Brain pericyte (primary cell): ENCODE measurements at regions not wholly inside any gene's neighbourhood (a gene's known extent, or its start where the extent isn't known, plus 50 kb on each side); places are given as distances from the start of the nearest gene placed in this dataset.

ENCODE experiments used
- DNase-seq: peaks from one replicate; pipeline ENCODE4 v3.0.0-alpha.2; 2012; ENCODE audit warnings: low read depth, low spot score

DNA sequence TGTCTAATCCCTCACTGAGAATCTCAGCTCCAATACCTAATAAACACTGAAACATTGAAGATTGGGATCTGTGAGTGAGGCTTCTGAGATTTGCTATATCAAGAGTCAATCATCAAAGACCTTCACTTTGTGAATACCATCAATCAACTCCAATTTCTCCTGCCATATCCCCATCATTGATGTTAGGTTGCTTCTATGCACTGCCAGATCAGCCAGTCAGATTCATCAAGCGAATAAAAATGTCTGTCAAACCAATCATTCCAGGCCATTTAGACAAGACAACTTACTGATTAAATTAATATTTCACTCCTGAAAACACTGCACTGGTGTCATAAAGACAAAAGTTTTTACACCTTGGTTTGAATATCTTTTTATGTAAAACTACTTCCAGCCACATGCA lies 1295.5 kb upstream of the LRRTM1 start:
- DNase-seq = no peak

DNA sequence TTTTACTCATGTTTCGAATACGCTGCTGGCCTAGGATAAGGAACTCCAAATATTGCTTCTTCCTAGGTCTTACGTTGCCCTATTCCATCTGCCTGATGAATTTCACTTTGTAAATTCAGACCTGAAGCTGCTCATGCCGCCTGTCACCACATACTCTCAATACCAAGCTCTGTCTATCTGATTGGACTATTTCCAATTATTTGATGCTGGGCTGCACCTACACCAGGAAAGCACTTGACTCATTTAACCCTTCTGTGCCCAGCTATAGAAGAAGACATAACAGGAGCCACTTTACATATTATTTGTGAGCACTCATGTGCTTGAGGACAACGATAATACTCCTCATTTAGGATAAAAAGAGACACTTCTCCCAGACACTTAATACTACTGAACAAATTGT lies 1293.9 kb upstream of the LRRTM1 start:
- no peak for DNase-seq

GRCh38 chr2:81589406-81589805 lies 1284.9 kb upstream of the LRRTM1 start:
- no peak for DNase-seq

GRCh38 chr2:81583311-81584108 lies 1279.0 kb upstream of the LRRTM1 start:
- DNase-seq = no peak

- no peak for DNase-seq
These were observed 1272.2 kb upstream of the LRRTM1 start for GRCh38 chr2:81576713-81577112.

GRCh38 chr2:81551040-81551634 lies 1246.6 kb upstream of the LRRTM1 start:
- no peak for DNase-seq

DNA sequence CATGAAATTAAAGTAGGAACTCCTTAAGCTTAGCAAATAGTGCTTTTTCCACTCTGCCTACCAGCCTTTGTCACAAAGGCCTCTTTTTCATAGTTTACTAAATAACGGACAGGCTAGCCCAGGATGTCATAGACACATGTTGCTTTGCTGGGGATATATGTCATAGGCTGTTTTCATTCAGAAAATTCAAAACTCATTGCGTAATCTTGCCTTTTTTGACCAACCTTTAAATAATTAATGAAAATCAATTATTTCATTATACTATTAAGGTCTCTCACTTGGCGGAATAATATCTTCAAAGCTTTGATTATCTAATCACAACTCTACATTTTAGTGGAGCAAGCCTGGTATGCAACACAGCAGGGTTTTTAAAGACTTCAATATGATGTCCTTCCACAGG lies 1245.7 kb upstream of the LRRTM1 start:
- no peak for DNase-seq

DNA sequence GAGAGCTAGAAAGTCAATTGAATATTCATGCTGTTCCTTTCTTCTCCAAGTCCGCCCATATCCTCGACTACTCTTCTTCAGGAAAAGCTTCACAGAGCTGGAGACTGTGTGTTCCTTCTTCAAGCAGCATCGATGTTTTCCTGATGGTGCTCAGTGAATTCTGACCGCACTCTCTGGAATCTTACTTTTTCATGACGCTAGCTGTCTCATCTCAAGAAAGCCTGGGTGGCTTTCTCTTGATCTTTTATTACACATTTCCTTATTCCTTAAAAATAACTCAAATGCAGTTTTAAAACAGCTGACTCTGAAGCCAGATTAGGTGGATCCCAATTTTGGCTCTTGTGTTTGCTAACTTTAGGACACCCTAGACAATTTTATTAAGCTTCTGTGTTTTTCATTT lies 1245.1 kb upstream of the LRRTM1 start:
- no peak for DNase-seq

DNA sequence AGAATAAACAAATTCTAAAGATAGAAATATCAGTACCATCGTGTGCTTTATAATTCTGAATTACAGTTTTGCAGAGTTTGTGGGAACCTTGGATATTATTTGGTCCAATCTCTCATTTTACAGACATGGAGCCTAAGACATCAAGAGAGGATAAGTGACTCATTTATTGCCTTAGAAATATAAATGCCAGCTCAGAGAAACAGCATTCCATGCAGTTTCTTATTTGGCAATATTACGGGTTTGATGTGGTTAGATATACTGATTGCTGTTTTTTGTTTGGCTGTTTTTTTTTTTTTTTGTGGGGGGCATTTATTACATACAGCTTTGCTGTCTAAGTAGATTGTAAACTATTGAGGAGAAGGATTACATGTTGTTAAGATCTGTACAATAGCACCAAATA lies 1241.1 kb upstream of the LRRTM1 start:
- DNase-seq = no peak

DNA sequence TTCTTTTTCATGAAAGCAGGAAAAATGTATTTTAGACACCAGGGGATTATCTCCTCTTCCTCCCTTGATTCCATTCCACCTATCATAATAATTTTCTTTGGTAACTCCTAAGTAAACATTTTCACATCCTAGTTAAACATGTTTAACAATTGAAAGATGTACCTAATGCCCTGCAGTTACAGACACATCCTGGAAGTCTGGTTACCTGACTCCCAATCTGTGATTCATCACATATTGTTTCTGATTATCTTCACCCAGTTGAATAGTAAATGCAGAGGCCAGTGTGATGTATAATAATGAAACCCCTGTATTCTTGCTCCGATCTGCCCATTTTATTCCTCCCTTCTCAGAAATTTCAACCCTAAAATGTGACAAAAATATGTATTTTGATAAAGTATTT lies 1237.6 kb upstream of the LRRTM1 start:
- no peak for DNase-seq

DNA sequence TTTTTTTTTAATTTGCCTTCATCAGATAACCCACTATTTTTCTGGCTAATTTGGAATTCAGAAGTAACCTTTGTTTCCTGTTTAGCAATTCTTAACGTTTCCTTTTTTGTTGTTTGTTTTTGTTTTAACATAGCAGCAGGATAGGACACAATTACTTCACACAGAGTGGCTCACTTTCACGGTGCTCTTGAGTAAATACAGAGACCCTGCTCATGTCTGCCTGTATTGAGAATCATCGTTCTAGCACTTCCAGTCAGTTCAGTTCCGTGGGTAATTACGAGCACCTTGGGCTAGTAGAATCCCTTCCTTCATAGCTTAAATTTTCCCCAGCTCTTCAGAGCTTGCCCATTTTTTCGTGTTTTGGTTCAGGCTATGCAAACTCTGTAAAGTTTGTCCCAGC lies 1225.4 kb upstream of the LRRTM1 start:
- no peak for DNase-seq

GRCh38 chr2:81528852-81529480 lies 1224.4 kb upstream of the LRRTM1 start:
- DNase-seq = no peak

- no peak for DNase-seq
These were observed 1218.8 kb upstream of the LRRTM1 start for GRCh38 chr2:81523344-81523743.

DNA sequence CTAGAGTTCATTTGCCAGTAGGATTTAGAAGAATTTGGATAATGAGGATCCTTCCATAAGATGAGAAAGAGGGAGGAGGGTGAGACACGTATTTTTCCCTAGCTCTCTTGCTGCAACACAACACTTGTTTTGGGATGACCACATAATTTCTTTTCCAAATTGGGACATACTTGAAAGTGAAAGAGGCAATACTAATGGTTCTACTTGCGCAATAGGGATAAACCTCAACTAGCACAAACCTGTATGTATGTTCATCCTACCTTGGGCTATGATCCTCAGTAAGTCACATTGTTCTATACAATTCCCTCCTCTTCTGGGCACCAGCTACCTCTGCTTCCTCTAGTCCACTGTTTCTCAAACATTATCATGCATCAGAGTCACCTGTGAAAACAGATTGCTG lies 1208.8 kb upstream of the LRRTM1 start:
- no peak for DNase-seq

DNA sequence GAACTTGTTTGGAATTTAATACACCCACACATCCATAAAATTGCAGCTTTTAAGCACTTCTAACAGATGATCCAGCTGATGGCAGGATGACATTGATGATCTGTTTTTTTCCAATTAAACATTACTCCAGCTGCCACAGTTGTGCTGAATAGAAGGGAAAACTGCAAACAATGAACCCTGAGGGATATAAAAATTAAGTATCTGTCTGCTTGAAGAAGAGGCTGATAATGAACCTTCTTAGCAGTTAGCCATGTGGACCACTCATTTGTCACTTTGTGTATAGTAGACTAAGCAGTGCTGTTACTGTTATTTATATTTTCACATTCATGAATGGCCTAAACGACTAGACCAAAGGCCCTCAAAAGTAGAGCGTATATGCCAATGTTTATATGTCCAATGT lies 1201.0 kb upstream of the LRRTM1 start:
- no peak for DNase-seq

DNA sequence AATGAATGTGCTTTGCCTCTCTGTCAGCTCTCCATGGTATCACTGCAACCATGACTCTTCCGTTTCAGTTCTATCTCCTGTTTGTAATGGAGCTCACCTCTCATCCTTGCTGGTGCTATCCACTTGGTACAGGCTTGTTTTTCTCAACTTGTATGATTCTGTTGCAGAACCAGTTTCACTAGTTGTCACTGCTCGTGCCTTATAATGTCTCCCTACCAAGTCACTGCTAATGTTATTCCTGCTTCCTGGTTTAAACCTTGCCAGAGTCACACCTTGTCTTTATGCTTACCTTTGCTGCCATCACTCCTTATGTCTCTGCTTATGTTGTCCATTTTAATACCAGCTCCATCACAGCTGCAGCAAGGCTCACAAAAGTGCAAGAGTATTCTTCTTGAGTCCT lies 1191.0 kb upstream of the LRRTM1 start:
- no peak for DNase-seq

DNA sequence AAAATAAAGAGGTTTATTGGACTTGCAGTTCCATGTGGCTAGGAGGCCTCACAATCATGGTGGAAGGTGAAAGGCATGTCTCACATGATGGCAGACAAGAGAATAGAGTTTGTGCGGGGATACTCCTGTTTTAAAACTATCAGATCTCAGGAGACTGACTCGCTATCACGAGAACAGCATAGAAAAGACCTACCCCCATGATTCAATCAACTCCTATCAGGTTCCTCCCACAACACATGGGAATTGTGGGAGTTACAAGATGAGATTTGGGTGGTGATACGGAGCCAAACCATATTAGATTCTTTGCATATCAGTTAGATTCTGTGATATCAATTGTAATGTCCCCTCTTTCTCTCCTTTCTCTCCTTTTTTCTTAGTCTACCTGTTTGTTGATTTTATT lies 1178.7 kb upstream of the LRRTM1 start:
- no peak for DNase-seq

DNA sequence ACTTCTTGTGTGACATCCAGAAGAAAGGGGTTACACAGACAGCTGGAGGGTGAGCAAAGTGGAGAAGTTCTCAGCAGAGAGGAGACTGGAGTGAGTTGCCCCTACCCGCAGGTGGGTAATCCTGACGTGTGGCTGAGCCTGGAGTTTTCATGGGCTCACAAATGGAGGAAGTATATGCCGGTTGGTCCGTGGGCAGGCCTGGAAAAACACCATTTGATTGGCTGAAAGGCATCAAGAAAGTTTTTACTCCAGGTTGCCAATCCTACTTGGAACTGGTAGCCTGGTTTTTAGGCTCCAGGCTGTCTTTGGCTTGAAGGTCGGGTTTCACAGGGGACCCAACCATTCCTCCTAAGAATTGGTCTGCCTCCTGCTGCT lies 1177.4 kb upstream of the LRRTM1 start:
- DNase-seq = no peak

- no peak for DNase-seq
These were observed 1176.9 kb upstream of the LRRTM1 start for GRCh38 chr2:81481242-81481993.

DNA sequence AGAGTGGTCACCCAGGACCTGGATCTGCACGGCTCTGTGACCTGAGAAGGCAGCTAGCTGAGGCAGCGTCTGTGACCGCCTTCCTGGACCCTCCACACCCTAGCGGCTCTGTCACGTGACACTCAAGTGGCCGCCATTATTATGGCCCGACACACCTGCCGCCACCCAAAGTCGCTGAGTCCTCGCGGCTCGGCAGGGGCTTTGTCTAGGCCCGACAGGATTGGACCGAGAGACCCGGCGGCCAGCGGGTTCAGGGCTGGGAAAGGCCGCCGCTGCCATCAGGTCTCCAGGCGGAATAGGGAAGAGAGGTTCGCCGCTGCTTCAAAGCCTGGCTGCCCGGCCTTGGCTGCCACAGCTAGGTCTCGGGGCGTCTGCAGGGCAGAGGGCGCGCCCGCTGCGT lies 1162.5 kb upstream of the LRRTM1 start:
- no peak for DNase-seq

DNA sequence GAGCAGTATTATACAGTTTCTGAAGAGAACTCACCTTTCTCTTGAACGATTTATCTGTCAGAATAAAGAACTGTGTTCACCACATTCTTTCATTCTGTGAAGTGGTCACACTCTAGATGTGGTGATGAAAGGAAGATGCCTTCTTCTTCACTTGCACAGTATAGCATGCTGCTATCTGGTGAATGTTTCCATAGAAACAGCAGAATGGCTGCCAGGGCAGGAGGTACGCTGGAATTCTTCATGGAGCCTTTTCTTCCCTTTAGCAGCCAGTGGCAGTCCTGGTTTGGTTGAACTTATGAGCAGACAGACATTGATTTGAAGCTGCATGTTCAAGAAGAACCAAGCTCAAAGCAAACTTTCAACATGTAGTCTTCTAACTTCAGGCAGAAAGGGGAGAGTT lies 1157.9 kb upstream of the LRRTM1 start:
- DNase-seq = no peak

DNA sequence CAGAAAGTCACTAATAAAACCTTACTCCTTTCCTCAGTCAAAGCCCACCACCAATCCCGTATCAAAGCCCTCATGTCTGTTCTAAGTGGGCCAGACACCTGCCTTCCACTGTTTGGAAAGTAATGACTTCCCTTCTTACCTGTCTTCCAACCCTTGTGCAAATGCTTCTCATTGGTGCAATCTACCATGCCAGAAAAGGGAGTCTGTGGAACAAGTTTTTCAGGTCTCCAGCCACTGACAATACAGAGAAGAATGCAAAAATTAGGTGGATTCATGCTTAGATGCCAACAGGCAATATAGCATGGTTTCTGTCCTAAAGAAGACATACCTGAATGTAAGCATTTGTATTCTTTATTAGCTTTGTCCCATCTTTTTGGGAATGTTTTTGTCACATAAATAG lies 1140.6 kb upstream of the LRRTM1 start:
- no peak for DNase-seq
